SK-N-SH (cell line): ENCODE measurements at regions not wholly inside any gene's neighbourhood (a gene's known extent, or its start where the extent isn't known, plus 50 kb on each side); places are given as distances from the start of the nearest gene placed in this dataset.

Experiments
- CTCF ChIA-PET: fragments of 300-600, 350-600 bp; formaldehyde crosslinking; extraction: SDS; loops from one replicate; lab custom pipeline; 2021; lab: Yijun Ruan, JAX
- POLR2A ChIA-PET: fragments of 350-600 bp; sonication (Branson Sonifier 250); formaldehyde crosslinking; extraction: SDS; loops from one replicate; lab custom pipeline; 2020; ENCODE audit warnings: antibody characterized with exemption, inconsistent platforms; lab: Yijun Ruan, JAX
- DNase-seq: peaks from one replicate; pipeline ENCODE4 v3.0.0; 2012
- H2AFZ ChIP-seq: fragments of 200-600 bp; sonication (generic); 2 replicates; pipeline ENCODE4 v1.8.1; 2016; ENCODE audit warnings: antibody characterized with exemption, mild to moderate bottlenecking, low read depth
- H3F3A ChIP-seq: fragments of 200-600 bp; sonication (generic); replicated peaks from 2 replicates; pipeline ENCODE3; 2016; ENCODE audit warnings: antibody characterized with exemption, mild to moderate bottlenecking; ENCODE audit not compliant: insufficient read depth
- H3K27ac ChIP-seq, 2 experiments: fragments of 200-500 bp in 1 of 2; fragments of 200-600 bp in 1 of 2; sonication (Bioruptor generic) in 1 of 2; sonication (generic), shearing (Covaris generic) in 1 of 2; 2 replicates each; pipeline versions ENCODE4 v1.5.1 to v1.6.1; 2014 to 2016; ENCODE audit warnings: low read depth in 2 of 2, inconsistent platforms in 1 of 2, low read length in 1 of 2, mild to moderate bottlenecking in 1 of 2, mixed read lengths in 1 of 2
- H3K27me3 ChIP-seq: fragments of 200-600 bp; sonication (generic), shearing (Covaris generic); 2 replicates; pipeline ENCODE4 v1.6.1; 2016; ENCODE audit warnings: mixed run types; ENCODE audit not compliant: insufficient read depth
- H3K36me3 ChIP-seq, 2 experiments: fragments of 200-500 bp in 1 of 2; fragments of 200-600 bp in 1 of 2; sonication (Bioruptor generic) in 1 of 2; sonication (generic) in 1 of 2; replicated peaks in 1 of 2; 2 replicates each; pipeline versions ENCODE3 to v1.5.1; 2014 to 2016; ENCODE audit warnings: low read length in 1 of 2, mild to moderate bottlenecking in 1 of 2; ENCODE audit not compliant: insufficient read depth in 2 of 2, control insufficient read depth in 1 of 2
- H3K4me1 ChIP-seq, 2 experiments: fragments of 200-500 bp in 1 of 2; fragments of 200-600 bp in 1 of 2; sonication (Bioruptor generic) in 1 of 2; sonication (generic), shearing (Covaris generic) in 1 of 2; 2 replicates each; pipeline versions ENCODE4 v1.5.1 to v1.6.1; 2014 to 2016; ENCODE audit warnings: low read depth in 1 of 2, low read length in 1 of 2, mixed run types in 1 of 2; ENCODE audit not compliant: insufficient read depth in 2 of 2, control insufficient read depth in 1 of 2
- H3K4me2 ChIP-seq: fragments of 200-600 bp; sonication (generic), shearing (Covaris generic); 2 replicates; pipeline ENCODE4 v1.6.1; 2017; ENCODE audit warnings: mixed run types
- H3K4me3 ChIP-seq, 2 experiments: fragments of 200-500 bp in 1 of 2; fragments of 200-600 bp in 1 of 2; sonication (Bioruptor generic) in 1 of 2; sonication (generic), shearing (Covaris generic) in 1 of 2; 2 replicates each; pipeline versions ENCODE4 v1.5.1 to v1.8.1; 2014 to 2016; ENCODE audit warnings: low read depth in 2 of 2, inconsistent platforms in 1 of 2, low read length in 1 of 2, mild to moderate bottlenecking in 1 of 2, mixed read lengths in 1 of 2, moderate library complexity in 1 of 2
- H3K79me2 ChIP-seq: fragments of 200-600 bp; sonication (generic); 2 replicates; pipeline ENCODE4 v1.8.1; 2017; ENCODE audit warnings: mild to moderate bottlenecking; ENCODE audit not compliant: insufficient read depth
- H3K9ac ChIP-seq: fragments of 200-600 bp; sonication (generic); 2 replicates; pipeline ENCODE4 v1.6.1; 2017; ENCODE audit warnings: mixed run types
- H3K9me2 ChIP-seq: fragments of 200-600 bp; sonication (generic); 2 replicates; pipeline ENCODE4 v1.6.1; 2017; ENCODE audit warnings: mixed run types
- H3K9me3 ChIP-seq: fragments of 200-600 bp; sonication (generic); 2 replicates; pipeline ENCODE4 v1.6.1; 2017; ENCODE audit warnings: mixed run types, mild to moderate bottlenecking, moderate library complexity
- H4K20me1 ChIP-seq: fragments of 200-600 bp; sonication (generic); 2 replicates; pipeline ENCODE4 v1.6.1; 2017; ENCODE audit warnings: mild to moderate bottlenecking, mixed run types; ENCODE audit not compliant: insufficient read depth
- GABPA ChIP-seq: IDR thresholded peaks from 2 replicates; pipeline ENCODE4 v1.4.0; 2012; ENCODE audit warnings: low read depth, mild to moderate bottlenecking
- GATA2 ChIP-seq: sonication (generic); formaldehyde crosslinking; IDR thresholded peaks from 2 replicates; pipeline ENCODE4 v1.5.0; 2020; ENCODE audit warnings: mild to moderate bottlenecking, missing genetic modification reagents
- JUND ChIP-seq: IDR thresholded peaks from 2 replicates; pipeline ENCODE4 v1.4.0; 2012
- MXI1 ChIP-seq: IDR thresholded peaks from 2 replicates; pipeline ENCODE4 v1.6.1; 2012; ENCODE audit warnings: mild to moderate bottlenecking, low read depth, low read length, improper control_type of control experiment
- POLR2AphosphoS5 ChIP-seq: IDR thresholded peaks from 2 replicates; pipeline ENCODE4 v1.6.1; 2012; ENCODE audit warnings: low read depth, low read length
- RCOR1 ChIP-seq: fragments of 150-350 bp; IDR thresholded peaks from 2 replicates; pipeline ENCODE4 v1.6.1; 2017; ENCODE audit warnings: antibody characterized with exemption, low read length
- REST ChIP-seq: IDR thresholded peaks from 2 replicates; pipeline ENCODE4 v1.6.1; 2012; ENCODE audit warnings: mild to moderate bottlenecking, low read depth, low read length, moderate library complexity
- RXRA ChIP-seq: IDR thresholded peaks from 2 replicates; pipeline ENCODE4 v1.4.0; 2012; ENCODE audit warnings: low read depth, mild to moderate bottlenecking, borderline replicate concordance
- SMC3 ChIP-seq: IDR thresholded peaks from 2 replicates; pipeline ENCODE4 v1.6.1; 2012; ENCODE audit warnings: low read depth, low read length, improper control_type of control experiment
- TCF12 ChIP-seq: IDR thresholded peaks from 2 replicates; pipeline ENCODE4 v1.4.0; 2012
- USF1 ChIP-seq: IDR thresholded peaks from 2 replicates; pipeline ENCODE4 v1.4.0; 2012; ENCODE audit warnings: low read depth, borderline replicate concordance
- YY1 ChIP-seq: IDR thresholded peaks from 2 replicates; pipeline ENCODE4 v1.4.0; 2012; ENCODE audit warnings: low read depth, mild to moderate bottlenecking
- WGBS: methylation state at CpG from one replicate; pipeline ENCODE4 v1.1.6; 2017; ENCODE audit warnings: low lambda C conversion rate; 5-methylcytosine and 5-hydroxymethylcytosine counted together
- TF ChIP-seq, protein P1 (sequence below): IDR thresholded peaks from 2 replicates; pipeline ENCODE4 v1.4.0; 2012; ENCODE audit warnings: low read depth, borderline replicate concordance

GRCh38 chr2:77796397-77796796 is 274.2 kb upstream of the LRRTM4 start:
- 0 out of 2 replicates have a peak, but pooled peaks cover 2% of the 10 kb centered on the region for H3K9me2 ChIP-seq
- peaks cover 10% of the 10 kb centered on the region; the same call in 1 of the 2 replicates for H3K9me3 ChIP-seq
- no peaks in the 10 kb centered on the region for H3K36me3 ChIP-seq
- no peak overlapping the region for H3K4me2 ChIP-seq
- H3K4me3 ChIP-seq, result no peak overlapping the region
- no peak for DNase-seq
- no peaks in the 10 kb centered on the region for H3K4me1 ChIP-seq
- no peaks in the 10 kb centered on the region for H3F3A ChIP-seq
- ChIA-PET CTCF (interaction anchor here (1.6 kb wide), 1 partner anchor 20 kb away, joined by 3 read pairs; no protein-coding TSS in a partner anchor), POLR2A (no interaction called here)
- H3K9ac ChIP-seq, result no peak overlapping the region
- no peaks in the 10 kb centered on the region for H4K20me1 ChIP-seq
- H3K27me3 ChIP-seq, result no peaks in the 10 kb centered on the region
- no peak overlapping the region for H3K27ac ChIP-seq
- 20% methylated on average over 2 of the region's 2 CpGs for WGBS
- no peak overlapping the region for H2AFZ ChIP-seq
- H3K79me2 ChIP-seq, result no peaks in the 10 kb centered on the region
- TF ChIP-seq, protein P1, sequence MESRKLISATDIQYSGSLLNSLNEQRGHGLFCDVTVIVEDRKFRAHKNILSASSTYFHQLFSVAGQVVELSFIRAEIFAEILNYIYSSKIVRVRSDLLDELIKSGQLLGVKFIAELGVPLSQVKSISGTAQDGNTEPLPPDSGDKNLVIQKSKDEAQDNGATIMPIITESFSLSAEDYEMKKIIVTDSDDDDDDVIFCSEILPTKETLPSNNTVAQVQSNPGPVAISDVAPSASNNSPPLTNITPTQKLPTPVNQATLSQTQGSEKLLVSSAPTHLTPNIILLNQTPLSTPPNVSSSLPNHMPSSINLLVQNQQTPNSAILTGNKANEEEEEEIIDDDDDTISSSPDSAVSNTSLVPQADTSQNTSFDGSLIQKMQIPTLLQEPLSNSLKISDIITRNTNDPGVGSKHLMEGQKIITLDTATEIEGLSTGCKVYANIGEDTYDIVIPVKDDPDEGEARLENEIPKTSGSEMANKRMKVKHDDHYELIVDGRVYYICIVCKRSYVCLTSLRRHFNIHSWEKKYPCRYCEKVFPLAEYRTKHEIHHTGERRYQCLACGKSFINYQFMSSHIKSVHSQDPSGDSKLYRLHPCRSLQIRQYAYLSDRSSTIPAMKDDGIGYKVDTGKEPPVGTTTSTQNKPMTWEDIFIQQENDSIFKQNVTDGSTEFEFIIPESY, result no peak
- TF ChIP-seq SMC3 (no peak), REST (no peak), MXI1 (no peak), YY1 (no peak), JUND (no peak), TCF12 (no peak), POLR2AphosphoS5 (no peak), USF1 (no peak), GATA2 (CRISPR knock-in tag) (no peak), RCOR1 (no peak), RXRA (no peak), GABPA (no peak)
